ENCODE measurements at regions not wholly inside any gene's neighbourhood (a gene's known extent, or its start where the extent isn't known, plus 50 kb on each side); places are given as distances from the start of the nearest gene placed in this dataset.

- TF ChIP-seq CTCF (IDR thresholded peaks at IDR 0.05; ENCODE audit: insufficient read depth, low read length, poor library complexity, severe bottlenecking) = no peak
- H3K27me3 ChIP-seq (ENCODE audit: control insufficient read depth, insufficient read depth, low read length) = no peaks in the 10 kb centered on the region
- no peak overlapping the region for H3K4me3 ChIP-seq (ENCODE audit: low read depth, low read length)
- H3K36me3 ChIP-seq (ENCODE audit: control insufficient read depth, insufficient read depth, low read length) = no peaks in the 10 kb centered on the region
- DNase-seq (ENCODE audit: low read depth) = no peak
Measured at GRCh38 chr18:46271488-46271887, 167.3 kb downstream of the HAUS1 start.

GRCh38 chr18:46273861-46274260 is 169.7 kb downstream of the HAUS1 start:
- no peak for DNase-seq (ENCODE audit: low read depth)
- Histone ChIP-seq H3K36me3 (ENCODE audit: control insufficient read depth, insufficient read depth, low read length) (no peaks in the 10 kb centered on the region), H3K4me3 (ENCODE audit: low read depth, low read length) (no peak overlapping the region), H3K27me3 (ENCODE audit: control insufficient read depth, insufficient read depth, low read length) (no peaks in the 10 kb centered on the region)
- no peak for TF ChIP-seq CTCF (IDR thresholded peaks at IDR 0.05; ENCODE audit: insufficient read depth, low read length, poor library complexity, severe bottlenecking)

GRCh38 chr18:46274266-46274665 is 170.1 kb downstream of the HAUS1 start:
- no peaks in the 10 kb centered on the region for H3K36me3 ChIP-seq (ENCODE audit: control insufficient read depth, insufficient read depth, low read length)
- no peak for TF ChIP-seq CTCF (IDR thresholded peaks at IDR 0.05; ENCODE audit: insufficient read depth, low read length, poor library complexity, severe bottlenecking)
- DNase-seq (ENCODE audit: low read depth) = no peak
- H3K4me3 ChIP-seq (ENCODE audit: low read depth, low read length) = no peak overlapping the region
- no peaks in the 10 kb centered on the region for H3K27me3 ChIP-seq (ENCODE audit: control insufficient read depth, insufficient read depth, low read length)

- Histone ChIP-seq H3K27me3 (ENCODE audit: control insufficient read depth, insufficient read depth, low read length) (no peaks in the 10 kb centered on the region), H3K4me3 (ENCODE audit: low read depth, low read length) (no peak overlapping the region), H3K36me3 (ENCODE audit: control insufficient read depth, insufficient read depth, low read length) (no peaks in the 10 kb centered on the region)
- no peak for DNase-seq (ENCODE audit: low read depth)
- TF ChIP-seq CTCF (IDR thresholded peaks at IDR 0.05; ENCODE audit: insufficient read depth, low read length, poor library complexity, severe bottlenecking) = no peak
Measured at GRCh38 chr18:46275370-46275769, 171.2 kb downstream of the HAUS1 start.

- Histone ChIP-seq H3K36me3 (ENCODE audit: control insufficient read depth, insufficient read depth, low read length) (no peaks in the 10 kb centered on the region), H3K27me3 (ENCODE audit: control insufficient read depth, insufficient read depth, low read length) (no peaks in the 10 kb centered on the region)
- TF ChIP-seq CTCF (IDR thresholded peaks at IDR 0.05; ENCODE audit: insufficient read depth, low read length, poor library complexity, severe bottlenecking) = no peak
Measured at GRCh38 chr18:46276748-46277147, 172.6 kb downstream of the HAUS1 start.

More at GRCh38 chr18:46276748-46277147, 172.6 kb downstream of the HAUS1 start:
- no peak for DNase-seq (ENCODE audit: low read depth)
- no peak overlapping the region for H3K4me3 ChIP-seq (ENCODE audit: low read depth, low read length)
